ENCODE measurements at regions not wholly inside any gene's neighbourhood (a gene's known extent, or its start where the extent isn't known, plus 50 kb on each side); places are given as distances from the start of the nearest gene placed in this dataset.

DNA sequence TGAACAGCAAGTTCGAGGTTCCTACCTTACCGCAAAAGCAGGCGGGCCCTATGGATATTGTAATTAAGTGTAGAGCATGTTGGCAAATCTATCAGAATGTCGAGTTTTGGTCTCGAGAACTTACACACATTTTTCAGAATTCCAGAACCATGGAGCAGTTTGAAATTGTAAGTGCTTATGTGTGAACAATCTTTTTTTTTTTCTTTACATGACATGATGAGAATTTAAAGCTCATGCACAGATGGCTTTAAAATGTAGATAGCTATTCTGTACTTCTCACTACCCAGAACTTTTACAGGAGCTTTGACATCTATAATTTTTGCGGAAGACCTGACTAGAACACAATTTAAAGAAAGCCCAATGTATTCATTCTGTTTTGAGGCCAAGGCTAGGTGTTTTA, 117.8 kb upstream of the RSPO3 start:
- POLR2A ChIA-PET, result no interaction called here

DNA sequence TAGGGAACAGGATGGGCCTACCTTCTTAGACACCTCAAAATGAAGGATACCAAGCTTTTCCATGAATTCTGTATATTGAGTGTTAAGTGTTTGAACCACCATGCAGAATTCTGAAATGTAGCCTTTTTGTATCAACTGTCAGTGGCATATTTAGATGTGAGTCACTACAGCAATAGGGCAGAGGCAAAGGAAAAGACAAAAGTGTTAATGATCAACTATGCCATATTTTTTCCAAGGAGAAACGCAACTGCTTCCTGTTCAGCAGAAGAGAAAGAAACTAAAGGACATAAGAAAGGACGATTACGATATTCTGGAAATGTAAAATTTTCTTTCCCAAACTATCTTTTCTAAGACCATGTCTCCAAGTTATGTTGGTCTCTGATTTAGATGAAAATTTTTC, 104.6 kb upstream of the RSPO3 start:
- no peak for DNase-seq (ENCODE audit: low read depth, low spot score)
- CTCF ChIA-PET, result no interaction called here
- POLR2A ChIA-PET, result no interaction called here
- TF ChIP-seq, protein P1, sequence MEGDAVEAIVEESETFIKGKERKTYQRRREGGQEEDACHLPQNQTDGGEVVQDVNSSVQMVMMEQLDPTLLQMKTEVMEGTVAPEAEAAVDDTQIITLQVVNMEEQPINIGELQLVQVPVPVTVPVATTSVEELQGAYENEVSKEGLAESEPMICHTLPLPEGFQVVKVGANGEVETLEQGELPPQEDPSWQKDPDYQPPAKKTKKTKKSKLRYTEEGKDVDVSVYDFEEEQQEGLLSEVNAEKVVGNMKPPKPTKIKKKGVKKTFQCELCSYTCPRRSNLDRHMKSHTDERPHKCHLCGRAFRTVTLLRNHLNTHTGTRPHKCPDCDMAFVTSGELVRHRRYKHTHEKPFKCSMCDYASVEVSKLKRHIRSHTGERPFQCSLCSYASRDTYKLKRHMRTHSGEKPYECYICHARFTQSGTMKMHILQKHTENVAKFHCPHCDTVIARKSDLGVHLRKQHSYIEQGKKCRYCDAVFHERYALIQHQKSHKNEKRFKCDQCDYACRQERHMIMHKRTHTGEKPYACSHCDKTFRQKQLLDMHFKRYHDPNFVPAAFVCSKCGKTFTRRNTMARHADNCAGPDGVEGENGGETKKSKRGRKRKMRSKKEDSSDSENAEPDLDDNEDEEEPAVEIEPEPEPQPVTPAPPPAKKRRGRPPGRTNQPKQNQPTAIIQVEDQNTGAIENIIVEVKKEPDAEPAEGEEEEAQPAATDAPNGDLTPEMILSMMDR (IDR thresholded peaks at IDR 0.05; ENCODE audit: low read depth, low read length), result no peak
- Histone ChIP-seq H3K9me3 (ENCODE audit: control insufficient read depth, insufficient read depth, low read length) (no peaks in the 10 kb centered on the region), H3K27me3 (ENCODE audit: control insufficient read depth, insufficient read depth, low read length) (no peaks in the 10 kb centered on the region), H3K4me3 (ENCODE audit: low read depth, low read length) (no peak overlapping the region), H3K27ac (ENCODE audit: low read depth, low read length) (no peak overlapping the region)

More for the DNA sequence above, 117.8 kb upstream of the RSPO3 start:
- CTCF ChIA-PET, result no interaction called here
- Histone ChIP-seq H3K27ac (ENCODE audit: low read depth, low read length) (no peak overlapping the region), H3K27me3 (ENCODE audit: control insufficient read depth, insufficient read depth, low read length) (no peaks in the 10 kb centered on the region), H3K9me3 (ENCODE audit: control insufficient read depth, insufficient read depth, low read length) (no peaks in the 10 kb centered on the region), H3K4me3 (ENCODE audit: low read depth, low read length) (no peak overlapping the region)
- TF ChIP-seq, protein P1 (IDR thresholded peaks at IDR 0.05; ENCODE audit: low read depth, low read length), result no peak
- DNase-seq (ENCODE audit: low read depth, low spot score), result no peak

DNA sequence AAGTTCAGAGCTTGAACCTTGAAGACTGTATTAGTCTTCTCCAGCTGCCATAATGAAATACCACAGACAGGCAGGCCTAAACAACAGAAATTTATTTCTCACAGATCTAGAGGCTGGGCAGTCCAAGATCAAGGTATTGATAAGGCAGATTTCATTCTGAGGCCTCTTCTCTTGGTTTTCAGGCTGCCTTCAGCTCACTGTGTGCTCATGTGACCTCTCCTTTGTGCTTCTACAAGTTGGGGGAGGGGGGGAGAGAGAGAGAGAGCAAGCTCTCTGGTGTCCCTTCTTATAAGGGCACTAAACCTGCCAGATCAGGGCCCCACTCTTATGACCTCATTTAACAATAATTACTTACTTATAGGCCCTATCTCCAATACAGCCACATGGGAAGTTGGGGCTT, 102.6 kb upstream of the RSPO3 start:
- no peak for DNase-seq (ENCODE audit: low read depth, low spot score)
- Histone ChIP-seq H3K27ac (ENCODE audit: low read depth, low read length) (no peak overlapping the region), H3K9me3 (ENCODE audit: control insufficient read depth, insufficient read depth, low read length) (no peaks in the 10 kb centered on the region), H3K4me3 (ENCODE audit: low read depth, low read length) (no peak overlapping the region), H3K27me3 (ENCODE audit: control insufficient read depth, insufficient read depth, low read length) (no peaks in the 10 kb centered on the region)
- ChIA-PET CTCF (no interaction called here), POLR2A (no interaction called here)
- TF ChIP-seq, protein P1 (IDR thresholded peaks at IDR 0.05; ENCODE audit: low read depth, low read length), result no peak

DNA sequence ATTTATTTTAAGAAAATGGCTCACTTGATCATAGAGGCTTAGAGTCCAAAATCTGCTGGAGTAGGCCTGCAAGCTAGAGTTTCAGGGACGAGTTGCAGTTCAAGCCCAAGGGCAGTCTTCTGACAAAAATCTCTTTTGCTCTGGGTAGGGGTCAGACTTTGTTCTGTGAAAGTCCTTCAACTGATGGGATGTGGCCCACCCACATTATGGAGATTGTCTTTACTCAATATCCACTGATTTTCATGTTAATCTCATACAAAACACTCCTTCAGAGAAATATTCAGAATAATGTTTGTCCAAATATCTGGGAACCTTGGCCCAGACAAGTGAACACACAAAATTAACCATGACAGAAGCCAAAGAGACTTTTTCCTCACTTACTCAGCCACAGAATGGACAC, 98.6 kb upstream of the RSPO3 start:
- POLR2A ChIA-PET, result no interaction called here
- Histone ChIP-seq H3K27ac (ENCODE audit: low read depth, low read length) (no peak overlapping the region), H3K9me3 (ENCODE audit: control insufficient read depth, insufficient read depth, low read length) (no peaks in the 10 kb centered on the region), H3K4me3 (ENCODE audit: low read depth, low read length) (no peak overlapping the region), H3K27me3 (ENCODE audit: control insufficient read depth, insufficient read depth, low read length) (no peaks in the 10 kb centered on the region)
- CTCF ChIA-PET, result no interaction called here
- no peak for DNase-seq (ENCODE audit: low read depth, low spot score)
- TF ChIP-seq, protein P1 (IDR thresholded peaks at IDR 0.05; ENCODE audit: low read depth, low read length), result no peak

- no peak overlapping the region for H3K27ac ChIP-seq (ENCODE audit: low read depth, low read length)
- no peaks in the 10 kb centered on the region for H3K27me3 ChIP-seq (ENCODE audit: control insufficient read depth, insufficient read depth, low read length)
- TF ChIP-seq, protein P1 (IDR thresholded peaks at IDR 0.05; ENCODE audit: low read depth, low read length), result no peak
- H3K4me3 ChIP-seq (ENCODE audit: low read depth, low read length), result no peak overlapping the region
- DNase-seq (ENCODE audit: low read depth, low spot score), result no peak
- POLR2A ChIA-PET, result no interaction called here
- CTCF ChIA-PET, result interaction anchor here (0.5 to 0.9 kb wide), 2 partner anchors 48 to 79 kb away, joined by 3 read pairs; no protein-coding TSS in a partner anchor
- no peaks in the 10 kb centered on the region for H3K9me3 ChIP-seq (ENCODE audit: control insufficient read depth, insufficient read depth, low read length)
Measured at GRCh38 chr6:127022302-127022701, 96.2 kb upstream of the RSPO3 start.

Data from AG04450 (cell line).